ENCODE measurements at regions not wholly inside any gene's neighbourhood (a gene's known extent, or its start where the extent isn't known, plus 50 kb on each side); places are given as distances from the start of the nearest gene placed in this dataset.

DNA sequence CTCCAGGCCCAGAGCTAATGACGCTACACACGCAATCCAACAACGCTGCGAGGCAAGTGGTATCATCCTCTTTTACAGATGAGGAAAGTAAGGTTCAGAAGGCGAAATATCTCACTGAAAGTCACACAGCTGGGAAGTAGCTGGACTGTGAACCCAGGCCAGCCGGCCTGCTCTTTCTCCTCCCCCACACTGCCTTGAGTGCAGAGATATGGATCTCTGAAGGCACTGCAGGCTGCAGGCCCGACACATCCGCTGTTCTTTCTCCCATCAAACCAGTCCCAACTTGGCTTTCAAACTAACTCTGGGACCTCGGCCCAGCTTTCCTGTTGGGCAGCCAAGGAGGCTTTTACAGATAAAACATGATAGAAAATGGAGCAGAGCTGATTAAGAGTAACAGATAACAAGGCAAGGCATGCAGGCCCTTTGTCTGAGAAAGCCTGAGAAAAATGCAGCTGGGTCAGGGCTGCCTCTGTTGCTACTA lies 64.0 kb upstream of the PTPRJ start:
- Histone ChIP-seq H3K9me3 (ENCODE audit: control insufficient read depth in 2 of 3, insufficient read depth in 1 of 3, low read length in 3 of 3) (no peaks in the 10 kb centered on the region), H3K9ac (ENCODE audit: low read length in 3 of 3) (no peak overlapping the region), H3K27me3 (ENCODE audit: control insufficient read depth, insufficient read depth, low read length) (no peaks in the 10 kb centered on the region), H3K4me3 (ENCODE audit: low read length in 3 of 3) (no peak overlapping the region), H3K4me1 (ENCODE audit: control insufficient read depth in 2 of 3, insufficient read depth in 2 of 3, low read depth in 1 of 3, low read length in 3 of 3) (peaks cover 0 to 5% (median 0%) of the 10 kb centered on the region in 3 donors), H3K36me3 (ENCODE audit: control insufficient read depth in 2 of 3, insufficient read depth in 3 of 3, low read length in 3 of 3) (no peaks in the 10 kb centered on the region), H3K27ac (ENCODE audit: low read depth in 2 of 2, low read length in 2 of 2) (peak overlapping the region in 1 of 2 donors; percentile 48)
- TF ChIP-seq, protein P1, sequence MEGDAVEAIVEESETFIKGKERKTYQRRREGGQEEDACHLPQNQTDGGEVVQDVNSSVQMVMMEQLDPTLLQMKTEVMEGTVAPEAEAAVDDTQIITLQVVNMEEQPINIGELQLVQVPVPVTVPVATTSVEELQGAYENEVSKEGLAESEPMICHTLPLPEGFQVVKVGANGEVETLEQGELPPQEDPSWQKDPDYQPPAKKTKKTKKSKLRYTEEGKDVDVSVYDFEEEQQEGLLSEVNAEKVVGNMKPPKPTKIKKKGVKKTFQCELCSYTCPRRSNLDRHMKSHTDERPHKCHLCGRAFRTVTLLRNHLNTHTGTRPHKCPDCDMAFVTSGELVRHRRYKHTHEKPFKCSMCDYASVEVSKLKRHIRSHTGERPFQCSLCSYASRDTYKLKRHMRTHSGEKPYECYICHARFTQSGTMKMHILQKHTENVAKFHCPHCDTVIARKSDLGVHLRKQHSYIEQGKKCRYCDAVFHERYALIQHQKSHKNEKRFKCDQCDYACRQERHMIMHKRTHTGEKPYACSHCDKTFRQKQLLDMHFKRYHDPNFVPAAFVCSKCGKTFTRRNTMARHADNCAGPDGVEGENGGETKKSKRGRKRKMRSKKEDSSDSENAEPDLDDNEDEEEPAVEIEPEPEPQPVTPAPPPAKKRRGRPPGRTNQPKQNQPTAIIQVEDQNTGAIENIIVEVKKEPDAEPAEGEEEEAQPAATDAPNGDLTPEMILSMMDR (IDR thresholded peaks at IDR 0.05; ENCODE audit: borderline replicate concordance, extremely low read depth, insufficient read depth), result no peak
- DNase-seq (peak in 4 of 5 donors; percentile 28 to 86 (median 44)), FAIRE-seq (no peak)
- intact Hi-C loops (cut with DNase I), result no loop called here

DNA sequence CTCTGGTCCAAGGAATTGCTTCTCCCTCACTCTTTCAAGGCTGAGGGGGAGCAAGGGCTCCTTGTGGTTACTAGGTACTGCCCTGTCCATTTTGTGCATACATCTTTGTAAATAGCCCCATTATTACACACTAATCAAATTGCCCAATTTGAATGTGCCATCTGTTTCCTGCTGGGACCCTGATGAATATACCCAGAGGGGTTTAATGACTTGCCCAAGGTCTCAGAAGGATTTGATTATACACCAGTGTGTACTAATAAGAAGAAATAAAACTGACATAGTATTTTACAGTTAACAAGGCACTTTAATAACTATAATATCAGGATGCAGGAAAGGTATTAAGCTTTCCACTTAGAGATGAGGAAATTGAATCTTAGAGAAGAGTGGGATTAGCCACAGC lies 64.6 kb upstream of the PTPRJ start:
- Histone ChIP-seq H3K27me3 (ENCODE audit: control insufficient read depth, insufficient read depth, low read length) (no peaks in the 10 kb centered on the region), H3K4me1 (ENCODE audit: control insufficient read depth in 2 of 3, insufficient read depth in 2 of 3, low read depth in 1 of 3, low read length in 3 of 3) (peaks cover 0 to 5% (median 0%) of the 10 kb centered on the region in 3 donors), H3K9me3 (ENCODE audit: control insufficient read depth in 2 of 3, insufficient read depth in 1 of 3, low read length in 3 of 3) (no peaks in the 10 kb centered on the region), H3K36me3 (ENCODE audit: control insufficient read depth in 2 of 3, insufficient read depth in 3 of 3, low read length in 3 of 3) (no peaks in the 10 kb centered on the region), H3K4me3 (ENCODE audit: low read length in 3 of 3) (no peak overlapping the region), H3K9ac (ENCODE audit: low read length in 3 of 3) (no peak overlapping the region), H3K27ac (ENCODE audit: low read depth in 2 of 2, low read length in 2 of 2) (peak overlapping the region in 1 of 2 donors; percentile 48)
- intact Hi-C loops (cut with DNase I), result no loop called here
- TF ChIP-seq, protein P1 (IDR thresholded peaks at IDR 0.05; ENCODE audit: borderline replicate concordance, extremely low read depth, insufficient read depth), result no peak
- FAIRE-seq (no peak), DNase-seq (no peak)

DNA sequence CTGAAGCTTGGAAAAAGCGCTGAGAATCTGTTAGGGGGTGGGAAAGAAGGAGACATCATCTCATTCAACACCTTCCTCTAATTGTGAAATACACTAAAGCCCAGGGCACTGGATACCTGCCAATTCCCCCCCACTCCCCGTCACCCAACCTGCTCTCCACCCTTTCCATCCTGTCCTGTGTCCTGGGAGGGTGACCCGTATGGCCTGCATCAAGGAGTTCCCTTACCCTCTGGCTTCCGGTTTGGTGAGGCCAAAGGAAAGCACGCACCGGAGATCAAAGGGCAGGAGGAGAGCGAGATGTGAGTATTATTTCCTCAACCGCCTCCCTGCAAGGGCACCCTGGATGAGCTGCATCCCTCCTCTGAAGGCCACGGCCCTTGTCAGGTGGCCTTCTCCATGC lies 65.0 kb upstream of the PTPRJ start:
- Histone ChIP-seq H3K9ac (ENCODE audit: low read length in 3 of 3) (no peak overlapping the region), H3K9me3 (ENCODE audit: control insufficient read depth in 2 of 3, insufficient read depth in 1 of 3, low read length in 3 of 3) (no peaks in the 10 kb centered on the region), H3K36me3 (ENCODE audit: control insufficient read depth in 2 of 3, insufficient read depth in 3 of 3, low read length in 3 of 3) (no peaks in the 10 kb centered on the region), H3K4me1 (ENCODE audit: control insufficient read depth in 2 of 3, insufficient read depth in 2 of 3, low read depth in 1 of 3, low read length in 3 of 3) (peaks cover 0 to 5% (median 0%) of the 10 kb centered on the region in 3 donors), H3K4me3 (ENCODE audit: low read length in 3 of 3) (no peak overlapping the region), H3K27ac (ENCODE audit: low read depth in 2 of 2, low read length in 2 of 2) (no peak overlapping the region), H3K27me3 (ENCODE audit: control insufficient read depth, insufficient read depth, low read length) (no peaks in the 10 kb centered on the region)
- FAIRE-seq (no peak), DNase-seq (peak in 4 of 5 donors; percentile 12 to 64 (median 48))
- intact Hi-C loops (cut with DNase I), result no loop called here
- TF ChIP-seq, protein P1 (IDR thresholded peaks at IDR 0.05; ENCODE audit: borderline replicate concordance, extremely low read depth, insufficient read depth), result no peak

DNA sequence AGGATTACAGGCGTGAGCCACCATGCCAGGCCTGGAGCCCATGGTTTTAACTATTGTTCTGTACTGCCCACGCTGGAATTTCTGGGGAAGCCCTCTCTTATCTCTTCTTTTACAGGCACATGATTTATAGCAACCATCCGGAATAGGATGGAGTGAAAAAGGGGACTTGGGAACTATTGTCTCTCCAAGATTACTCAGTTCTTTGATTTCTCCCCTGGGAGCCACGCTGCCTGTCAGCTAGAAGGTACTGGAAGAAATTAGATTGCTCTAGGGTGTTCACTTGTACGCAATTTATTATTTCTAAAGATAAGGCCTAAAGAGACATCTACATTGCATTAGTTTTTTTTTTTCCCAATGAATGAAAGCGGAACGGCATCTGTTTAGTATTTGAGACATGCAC lies 65.6 kb upstream of the PTPRJ start:
- no peak overlapping the region for H3K4me3 ChIP-seq (ENCODE audit: low read length in 3 of 3)
- no peak overlapping the region for H3K27ac ChIP-seq (ENCODE audit: low read depth in 2 of 2, low read length in 2 of 2)
- TF ChIP-seq, protein P1 (IDR thresholded peaks at IDR 0.05; ENCODE audit: borderline replicate concordance, extremely low read depth, insufficient read depth), result no peak
- H3K27me3 ChIP-seq (ENCODE audit: control insufficient read depth, insufficient read depth, low read length), result no peaks in the 10 kb centered on the region
- H3K9ac ChIP-seq (ENCODE audit: low read length in 3 of 3), result no peak overlapping the region
- no peaks in the 10 kb centered on the region for H3K9me3 ChIP-seq (ENCODE audit: control insufficient read depth in 2 of 3, insufficient read depth in 1 of 3, low read length in 3 of 3)
- H3K36me3 ChIP-seq (ENCODE audit: control insufficient read depth in 2 of 3, insufficient read depth in 3 of 3, low read length in 3 of 3), result no peaks in the 10 kb centered on the region
- intact Hi-C loops (cut with DNase I), result no loop called here
- H3K4me1 ChIP-seq (ENCODE audit: control insufficient read depth in 2 of 3, insufficient read depth in 2 of 3, low read depth in 1 of 3, low read length in 3 of 3), result peaks cover 0 to 5% (median 0%) of the 10 kb centered on the region in 3 donors
- FAIRE-seq (no peak), DNase-seq (peak in 3 of 5 donors; percentile 14 to 34 (median 22))
